ENCODE measurements at regions not wholly inside any gene's neighbourhood (a gene's known extent, or its start where the extent isn't known, plus 50 kb on each side); places are given as distances from the start of the nearest gene placed in this dataset.
"Not testable (repeated sequence)": the region's sequence is repeated elsewhere in the genome, so short reads cannot be mapped to it uniquely, and the experiment has no call there.

- Histone ChIP-seq H3K36me3 (ENCODE audit: control insufficient read depth, insufficient read depth, low read length) (no peaks in the 10 kb centered on the region), H3K27me3 (ENCODE audit: control insufficient read depth, insufficient read depth, low read length) (no peaks in the 10 kb centered on the region), H3K4me3 (ENCODE audit: low read depth, low read length) (no peak overlapping the region)
- ChIA-PET CTCF (interaction anchor here (0.8 to 1.0 kb wide), 2 partner anchors 17 to 21 kb away, joined by 3 read pairs; no protein-coding TSS in a partner anchor), POLR2A (no interaction called here)
- DNase-seq (ENCODE audit: low read depth): no peak
- TF ChIP-seq, protein P1, sequence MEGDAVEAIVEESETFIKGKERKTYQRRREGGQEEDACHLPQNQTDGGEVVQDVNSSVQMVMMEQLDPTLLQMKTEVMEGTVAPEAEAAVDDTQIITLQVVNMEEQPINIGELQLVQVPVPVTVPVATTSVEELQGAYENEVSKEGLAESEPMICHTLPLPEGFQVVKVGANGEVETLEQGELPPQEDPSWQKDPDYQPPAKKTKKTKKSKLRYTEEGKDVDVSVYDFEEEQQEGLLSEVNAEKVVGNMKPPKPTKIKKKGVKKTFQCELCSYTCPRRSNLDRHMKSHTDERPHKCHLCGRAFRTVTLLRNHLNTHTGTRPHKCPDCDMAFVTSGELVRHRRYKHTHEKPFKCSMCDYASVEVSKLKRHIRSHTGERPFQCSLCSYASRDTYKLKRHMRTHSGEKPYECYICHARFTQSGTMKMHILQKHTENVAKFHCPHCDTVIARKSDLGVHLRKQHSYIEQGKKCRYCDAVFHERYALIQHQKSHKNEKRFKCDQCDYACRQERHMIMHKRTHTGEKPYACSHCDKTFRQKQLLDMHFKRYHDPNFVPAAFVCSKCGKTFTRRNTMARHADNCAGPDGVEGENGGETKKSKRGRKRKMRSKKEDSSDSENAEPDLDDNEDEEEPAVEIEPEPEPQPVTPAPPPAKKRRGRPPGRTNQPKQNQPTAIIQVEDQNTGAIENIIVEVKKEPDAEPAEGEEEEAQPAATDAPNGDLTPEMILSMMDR (IDR thresholded peaks at IDR 0.05; ENCODE audit: insufficient read depth, low read depth, low read length): no peak
Measured at GRCh38 chr4:111960241-111960667, 185.0 kb upstream of the FAM241A start.

- H3K27me3 ChIP-seq (ENCODE audit: control insufficient read depth, insufficient read depth, low read length); DNase-seq (ENCODE audit: low read depth); H3K4me3 ChIP-seq (ENCODE audit: low read depth, low read length); H3K36me3 ChIP-seq (ENCODE audit: control insufficient read depth, insufficient read depth, low read length); POLR2A ChIA-PET: not testable (repeated sequence)
- CTCF ChIA-PET: interaction anchor here (1.3 kb wide), 1 partner anchor 17 kb away, joined by 3 read pairs; no protein-coding TSS in a partner anchor
Measured at GRCh38 chr4:111961026-111961425, 184.2 kb upstream of the FAM241A start.

- H3K36me3 ChIP-seq (ENCODE audit: control insufficient read depth, insufficient read depth, low read length): no peaks in the 10 kb centered on the region
- no peak overlapping the region for H3K4me3 ChIP-seq (ENCODE audit: low read depth, low read length)
- CTCF ChIA-PET: interaction anchor here (0.7 to 1.3 kb wide), 2 partner anchors 18 to 19 kb away, joined by 3 read pairs; no protein-coding TSS in a partner anchor
- POLR2A ChIA-PET: interaction anchor here (0.5 kb wide), 1 partner anchor 1976 kb away, joined by 4 read pairs; no protein-coding TSS in a partner anchor
- H3K27me3 ChIP-seq (ENCODE audit: control insufficient read depth, insufficient read depth, low read length): no peaks in the 10 kb centered on the region
- no peak for DNase-seq (ENCODE audit: low read depth)
- TF ChIP-seq, protein P1 (IDR thresholded peaks at IDR 0.05; ENCODE audit: insufficient read depth, low read depth, low read length): no peak
Measured at GRCh38 chr4:111961809-111962208, 183.4 kb upstream of the FAM241A start.

- no peaks in the 10 kb centered on the region for H3K36me3 ChIP-seq (ENCODE audit: control insufficient read depth, insufficient read depth, low read length)
- TF ChIP-seq, protein P1 (IDR thresholded peaks at IDR 0.05; ENCODE audit: insufficient read depth, low read depth, low read length): no peak
- no peak for DNase-seq (ENCODE audit: low read depth)
- POLR2A ChIA-PET: no interaction called here
- CTCF ChIA-PET: no interaction called here
- no peaks in the 10 kb centered on the region for H3K27me3 ChIP-seq (ENCODE audit: control insufficient read depth, insufficient read depth, low read length)
- no peak overlapping the region for H3K4me3 ChIP-seq (ENCODE audit: low read depth, low read length)
Measured at GRCh38 chr4:111963158-111963700, 182.0 kb upstream of the FAM241A start.

DNA sequence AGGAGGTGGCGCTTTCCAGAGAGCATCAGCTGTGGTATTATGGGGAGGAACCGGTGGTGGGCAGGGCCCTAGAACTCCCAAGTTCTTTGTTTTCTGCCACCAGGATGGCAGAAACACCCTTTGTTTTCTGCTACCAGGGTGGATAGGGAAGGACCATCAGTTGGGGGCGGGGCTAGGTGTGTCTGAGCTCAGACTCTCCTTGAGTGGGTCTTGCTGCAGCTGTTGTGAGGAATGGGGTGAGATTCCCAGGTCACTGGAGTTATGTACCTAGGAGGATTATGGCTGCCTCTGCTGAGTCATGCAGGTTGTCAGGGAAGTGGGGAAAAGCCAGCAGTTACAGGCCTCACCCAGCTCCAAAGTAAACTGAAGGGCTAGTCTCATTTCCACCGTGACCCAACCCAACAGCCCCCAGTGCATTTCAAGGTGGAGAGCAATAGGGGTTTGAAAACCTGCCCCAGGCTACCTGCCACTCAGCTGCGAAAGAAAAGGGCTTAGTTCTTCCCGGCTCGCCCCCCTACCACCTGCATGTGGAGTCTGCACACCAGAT is 167.8 kb upstream of the FAM241A start:
- DNase-seq (ENCODE audit: low read depth): no peak
- Histone ChIP-seq H3K4me3 (ENCODE audit: low read depth, low read length) (no peak overlapping the region), H3K36me3 (ENCODE audit: control insufficient read depth, insufficient read depth, low read length) (no peaks in the 10 kb centered on the region), H3K27me3 (ENCODE audit: control insufficient read depth, insufficient read depth, low read length) (no peaks in the 10 kb centered on the region)
- POLR2A ChIA-PET: no interaction called here
- TF ChIP-seq, protein P1 (IDR thresholded peaks at IDR 0.05; ENCODE audit: insufficient read depth, low read depth, low read length): no peak
- CTCF ChIA-PET: no interaction called here

DNA sequence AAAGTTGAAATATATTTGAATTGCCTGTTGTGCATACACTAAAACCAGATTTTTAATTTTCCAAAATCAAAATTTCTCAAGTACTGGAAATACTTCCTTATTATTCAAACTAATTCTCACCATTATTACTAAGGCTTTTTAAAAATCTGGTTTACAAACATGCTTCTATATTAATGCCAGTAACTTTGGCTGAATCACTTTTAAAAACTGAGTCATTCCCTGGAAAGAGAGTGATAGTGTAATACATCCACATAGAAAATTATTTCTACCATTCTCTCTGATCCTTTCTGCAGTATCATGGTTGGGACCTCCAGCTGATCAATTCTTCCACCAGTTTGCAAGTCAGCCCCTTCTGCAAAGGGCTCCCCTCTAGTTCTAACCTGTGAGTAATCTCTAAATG is 165.3 kb upstream of the FAM241A start:
- TF ChIP-seq, protein P1 (IDR thresholded peaks at IDR 0.05; ENCODE audit: insufficient read depth, low read depth, low read length): no peak
- no peak for DNase-seq (ENCODE audit: low read depth)
- POLR2A ChIA-PET: no interaction called here
- Histone ChIP-seq H3K36me3 (ENCODE audit: control insufficient read depth, insufficient read depth, low read length) (no peaks in the 10 kb centered on the region), H3K4me3 (ENCODE audit: low read depth, low read length) (no peak overlapping the region), H3K27me3 (ENCODE audit: control insufficient read depth, insufficient read depth, low read length) (peaks cover 3% of the 10 kb centered on the region; the same call in 1 of the 2 replicates)
- CTCF ChIA-PET: no interaction called here
